ENCODE measurements at regions not wholly inside any gene's neighbourhood (a gene's known extent, or its start where the extent isn't known, plus 50 kb on each side); places are given as distances from the start of the nearest gene placed in this dataset.

DNA sequence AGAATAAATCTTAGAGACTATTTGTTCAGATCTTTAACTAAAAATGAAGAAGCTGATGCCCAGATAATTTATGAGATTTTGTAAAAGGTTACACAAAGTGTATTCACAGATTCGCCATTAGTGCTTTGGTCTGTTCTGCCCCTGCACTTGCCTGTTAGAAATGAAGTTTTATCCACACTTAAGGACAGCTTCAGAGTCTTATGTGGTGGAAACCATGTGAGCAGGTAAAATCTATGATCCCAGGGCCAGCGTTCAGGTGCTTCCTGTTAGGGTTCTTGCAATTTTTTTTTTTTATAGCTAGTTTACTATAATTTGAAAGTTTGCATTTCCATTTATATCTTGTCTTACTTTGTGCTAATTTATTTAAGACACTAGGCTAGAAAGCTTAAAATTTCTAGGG lies 561.6 kb downstream of the PRR16 start:
- no peak overlapping the region for H3K4me3 ChIP-seq (ENCODE audit: low read depth, low read length)
- TF ChIP-seq, protein P1, sequence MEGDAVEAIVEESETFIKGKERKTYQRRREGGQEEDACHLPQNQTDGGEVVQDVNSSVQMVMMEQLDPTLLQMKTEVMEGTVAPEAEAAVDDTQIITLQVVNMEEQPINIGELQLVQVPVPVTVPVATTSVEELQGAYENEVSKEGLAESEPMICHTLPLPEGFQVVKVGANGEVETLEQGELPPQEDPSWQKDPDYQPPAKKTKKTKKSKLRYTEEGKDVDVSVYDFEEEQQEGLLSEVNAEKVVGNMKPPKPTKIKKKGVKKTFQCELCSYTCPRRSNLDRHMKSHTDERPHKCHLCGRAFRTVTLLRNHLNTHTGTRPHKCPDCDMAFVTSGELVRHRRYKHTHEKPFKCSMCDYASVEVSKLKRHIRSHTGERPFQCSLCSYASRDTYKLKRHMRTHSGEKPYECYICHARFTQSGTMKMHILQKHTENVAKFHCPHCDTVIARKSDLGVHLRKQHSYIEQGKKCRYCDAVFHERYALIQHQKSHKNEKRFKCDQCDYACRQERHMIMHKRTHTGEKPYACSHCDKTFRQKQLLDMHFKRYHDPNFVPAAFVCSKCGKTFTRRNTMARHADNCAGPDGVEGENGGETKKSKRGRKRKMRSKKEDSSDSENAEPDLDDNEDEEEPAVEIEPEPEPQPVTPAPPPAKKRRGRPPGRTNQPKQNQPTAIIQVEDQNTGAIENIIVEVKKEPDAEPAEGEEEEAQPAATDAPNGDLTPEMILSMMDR (IDR thresholded peaks at IDR 0.05; ENCODE audit: insufficient read depth, low read depth, low read length): no peak
- POLR2A ChIA-PET: interaction anchor here (0.6 kb wide), 1 partner anchor 33 kb away, joined by 6 read pairs; no protein-coding TSS in a partner anchor
- CTCF ChIA-PET: no interaction called here
- DNase-seq (ENCODE audit: low read depth): no peak
- no peaks in the 10 kb centered on the region for H3K27me3 ChIP-seq (ENCODE audit: control insufficient read depth, insufficient read depth, low read length)
- H3K36me3 ChIP-seq (ENCODE audit: control insufficient read depth, insufficient read depth, low read length): no peaks in the 10 kb centered on the region

DNA sequence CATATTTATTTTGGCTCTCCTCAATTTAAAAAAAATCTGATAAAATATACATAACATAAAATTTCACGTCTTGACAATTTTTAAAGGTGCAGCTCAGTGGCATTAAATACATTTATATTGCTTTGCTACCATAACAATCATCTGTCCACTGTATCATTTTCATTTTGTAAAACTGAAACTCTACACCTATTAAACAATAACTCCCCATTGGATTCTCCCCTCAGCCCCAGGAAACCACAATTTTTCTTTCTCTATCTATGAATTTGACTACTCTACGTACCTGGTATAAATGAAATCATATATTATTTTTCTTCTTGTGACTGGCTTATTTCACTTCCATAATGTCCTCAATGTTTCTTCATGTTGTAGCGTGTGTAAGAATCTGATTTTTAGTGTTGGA lies 563.5 kb downstream of the PRR16 start:
- TF ChIP-seq, protein P1 (IDR thresholded peaks at IDR 0.05; ENCODE audit: insufficient read depth, low read depth, low read length): no peak
- H3K4me3 ChIP-seq (ENCODE audit: low read depth, low read length): no peak overlapping the region
- H3K36me3 ChIP-seq (ENCODE audit: control insufficient read depth, insufficient read depth, low read length): no peaks in the 10 kb centered on the region
- no peak for DNase-seq (ENCODE audit: low read depth)
- POLR2A ChIA-PET: no interaction called here
- CTCF ChIA-PET: interaction anchor here (0.6 kb wide), 1 partner anchor 483 kb away, joined by 3 read pairs; no protein-coding TSS in a partner anchor
- no peaks in the 10 kb centered on the region for H3K27me3 ChIP-seq (ENCODE audit: control insufficient read depth, insufficient read depth, low read length)

DNA sequence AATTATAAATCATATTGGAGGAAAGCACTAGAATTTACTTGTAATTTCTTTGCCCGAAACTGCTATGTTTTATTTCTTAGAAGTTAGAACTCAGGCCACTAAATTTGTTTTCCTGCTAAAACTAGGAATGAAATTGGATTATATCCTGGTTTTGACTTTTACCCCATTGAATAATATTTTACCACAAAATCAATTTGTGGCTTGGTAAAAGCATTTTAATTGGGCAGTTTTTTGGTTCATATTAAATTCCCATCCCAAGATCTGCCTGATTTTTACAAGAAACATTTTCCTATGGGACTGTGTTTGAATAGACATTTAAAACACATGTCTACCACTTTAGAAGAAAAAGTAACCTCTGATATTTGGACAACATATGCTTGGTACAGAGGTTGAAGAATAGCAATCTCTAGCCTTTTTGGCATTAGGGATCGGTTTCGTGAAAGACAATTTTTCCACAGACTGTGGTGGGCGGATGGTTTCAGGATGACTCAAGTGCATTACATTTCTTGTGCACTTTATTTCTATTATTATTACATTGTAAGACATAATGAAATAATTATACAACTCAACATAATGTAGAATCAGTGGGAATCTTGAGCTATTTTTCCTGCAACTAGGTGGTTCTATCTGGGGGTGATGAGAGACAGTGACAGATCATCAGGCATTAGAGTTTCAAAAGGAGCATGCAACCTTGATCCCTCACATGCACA lies 565.6 kb downstream of the PRR16 start:
- Histone ChIP-seq H3K4me3 (ENCODE audit: low read depth, low read length) (no peak overlapping the region), H3K36me3 (ENCODE audit: control insufficient read depth, insufficient read depth, low read length) (no peaks in the 10 kb centered on the region), H3K27me3 (ENCODE audit: control insufficient read depth, insufficient read depth, low read length) (no peaks in the 10 kb centered on the region)
- TF ChIP-seq, protein P1 (IDR thresholded peaks at IDR 0.05; ENCODE audit: insufficient read depth, low read depth, low read length): no peak
- POLR2A ChIA-PET: no interaction called here
- CTCF ChIA-PET: no interaction called here
- DNase-seq (ENCODE audit: low read depth): peak; percentile 47

DNA sequence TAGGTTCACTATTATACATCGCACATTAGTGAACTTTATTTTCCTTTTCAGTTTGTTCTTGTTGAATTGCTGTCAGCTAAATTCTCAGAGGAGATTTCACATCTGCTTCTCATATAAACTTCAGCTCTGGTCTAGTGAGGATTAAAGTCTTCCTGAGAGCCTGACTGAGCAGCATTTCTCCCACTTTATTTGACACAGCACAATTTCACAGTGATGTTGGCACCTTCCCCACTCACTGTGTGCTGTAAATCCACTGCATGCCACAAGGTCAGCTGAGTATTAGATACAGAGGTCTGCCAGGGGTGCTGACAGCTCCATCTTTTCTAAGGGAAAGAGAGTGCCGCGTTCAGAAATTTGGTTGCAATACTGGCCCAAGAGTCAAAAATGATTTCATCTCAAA lies 567.4 kb downstream of the PRR16 start:
- no peaks in the 10 kb centered on the region for H3K27me3 ChIP-seq (ENCODE audit: control insufficient read depth, insufficient read depth, low read length)
- no peak for DNase-seq (ENCODE audit: low read depth)
- TF ChIP-seq, protein P1 (IDR thresholded peaks at IDR 0.05; ENCODE audit: insufficient read depth, low read depth, low read length): no peak
- H3K36me3 ChIP-seq (ENCODE audit: control insufficient read depth, insufficient read depth, low read length): no peaks in the 10 kb centered on the region
- ChIA-PET CTCF (no interaction called here), POLR2A (no interaction called here)
- no peak overlapping the region for H3K4me3 ChIP-seq (ENCODE audit: low read depth, low read length)

DNA sequence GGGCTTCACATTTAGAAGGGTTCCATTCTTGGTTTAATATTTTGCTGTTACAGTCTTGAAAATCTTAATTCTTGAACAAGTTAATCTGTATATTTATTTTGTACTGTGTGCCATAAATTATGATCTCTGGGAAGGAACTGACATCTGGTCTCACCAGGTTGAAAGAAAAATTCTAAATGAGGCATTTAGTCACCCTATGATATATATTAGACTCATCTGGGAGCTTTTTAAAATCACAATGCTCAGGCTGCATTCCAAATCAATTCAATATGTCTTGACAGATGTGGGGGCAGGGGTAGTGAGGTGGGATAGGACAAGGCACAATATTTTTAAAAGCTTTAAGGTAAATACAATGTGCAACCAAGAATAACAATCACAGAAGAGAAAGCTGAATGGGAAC lies 569.2 kb downstream of the PRR16 start:
- DNase-seq (ENCODE audit: low read depth): no peak
- Histone ChIP-seq H3K36me3 (ENCODE audit: control insufficient read depth, insufficient read depth, low read length) (no peaks in the 10 kb centered on the region), H3K27me3 (ENCODE audit: control insufficient read depth, insufficient read depth, low read length) (no peaks in the 10 kb centered on the region), H3K4me3 (ENCODE audit: low read depth, low read length) (no peak overlapping the region)
- ChIA-PET POLR2A (no interaction called here), CTCF (no interaction called here)
- TF ChIP-seq, protein P1 (IDR thresholded peaks at IDR 0.05; ENCODE audit: insufficient read depth, low read depth, low read length): no peak
